T-helper 2 cell treated with Interferon-gamma antibody and Interleukin-4, amounts not matched to agents 5 μg/mL and 100 μg/mL, for 36 hours (primary cell): ENCODE measurements at regions not wholly inside any gene's neighbourhood (a gene's known extent, or its start where the extent isn't known, plus 50 kb on each side); places are given as distances from the start of the nearest gene placed in this dataset.
"Not testable (repeated sequence)": the region's sequence is repeated elsewhere in the genome, so short reads cannot be mapped to it uniquely, and the experiment has no call there.

Source experiments
- DNase-seq: peaks from one replicate; pipeline ENCODE4 v3.0.0; 2021; ENCODE audit warnings: low spot score
- H3K27ac Mint-ChIP-seq: one replicate; pipeline ENCODE4 v1.8.0; 2021; ENCODE audit warnings: mild to moderate bottlenecking, mixed read lengths
- H3K27me3 Mint-ChIP-seq: one replicate; pipeline ENCODE4 v1.8.0; 2021; ENCODE audit warnings: low read depth, mixed read lengths
- H3K36me3 Mint-ChIP-seq: one replicate; pipeline ENCODE4 v1.8.0; 2021; ENCODE audit warnings: low read depth, mixed read lengths
- H3K4me1 Mint-ChIP-seq: one replicate; pipeline ENCODE4 v1.8.0; 2021; ENCODE audit warnings: low read depth, mixed read lengths
- H3K4me3 Mint-ChIP-seq: one replicate; pipeline ENCODE4 v1.8.0; 2022; ENCODE audit warnings: mild to moderate bottlenecking, moderate library complexity, mixed read lengths
- H3K9me3 Mint-ChIP-seq: one replicate; pipeline ENCODE4 v1.8.0; 2021; ENCODE audit warnings: mixed read lengths

- not testable (repeated sequence) for H3K9me3 Mint-ChIP-seq, H3K4me3 Mint-ChIP-seq, H3K27me3 Mint-ChIP-seq, H3K27ac Mint-ChIP-seq, H3K4me1 Mint-ChIP-seq, DNase-seq, H3K36me3 Mint-ChIP-seq
Observed at GRCh38 chr10:27379041-27379440, 125.1 kb upstream of the RAB18 start.

GRCh38 chr10:27373566-27374160 is 130.4 kb upstream of the RAB18 start:
- no peak for DNase-seq
- Mint-ChIP-seq H3K27ac (no peak overlapping the region), H3K36me3 (no peaks in the 10 kb centered on the region), H3K4me3 (no peak overlapping the region), H3K4me1 (no peaks in the 10 kb centered on the region), H3K9me3 (no peaks in the 10 kb centered on the region), H3K27me3 (peaks cover 2% of the 10 kb centered on the region)

- Mint-ChIP-seq H3K27me3 (peaks cover 2% of the 10 kb centered on the region), H3K36me3 (no peaks in the 10 kb centered on the region), H3K9me3 (no peaks in the 10 kb centered on the region), H3K4me1 (no peaks in the 10 kb centered on the region), H3K27ac (no peak overlapping the region), H3K4me3 (no peak overlapping the region)
- DNase-seq = no peak
Observed at GRCh38 chr10:27372095-27372494, 131.5 kb upstream of the ACBD5 start.

DNA sequence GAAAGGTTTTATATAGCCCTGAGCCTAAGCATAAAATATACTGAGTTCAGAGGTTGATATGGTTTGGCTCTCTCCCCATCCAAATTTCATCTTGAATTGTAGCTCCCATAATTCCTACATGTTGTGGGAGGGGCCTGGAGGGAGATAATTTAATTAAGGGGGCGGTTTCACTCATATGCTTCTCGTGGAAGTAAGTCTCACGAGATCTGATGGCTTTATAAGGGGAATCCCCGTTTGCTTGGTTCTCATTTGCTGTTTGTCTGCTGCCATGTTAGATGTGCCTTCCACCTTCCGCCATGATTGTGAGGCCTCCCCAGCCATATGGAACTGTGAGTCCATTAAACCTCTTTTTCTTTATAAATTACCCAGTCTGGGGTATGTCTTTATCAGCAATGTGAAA is 130.8 kb upstream of the ACBD5 start:
- H3K36me3 Mint-ChIP-seq, H3K4me1 Mint-ChIP-seq, DNase-seq, H3K27ac Mint-ChIP-seq, H3K27me3 Mint-ChIP-seq, H3K9me3 Mint-ChIP-seq, H3K4me3 Mint-ChIP-seq: not testable (repeated sequence)

DNA sequence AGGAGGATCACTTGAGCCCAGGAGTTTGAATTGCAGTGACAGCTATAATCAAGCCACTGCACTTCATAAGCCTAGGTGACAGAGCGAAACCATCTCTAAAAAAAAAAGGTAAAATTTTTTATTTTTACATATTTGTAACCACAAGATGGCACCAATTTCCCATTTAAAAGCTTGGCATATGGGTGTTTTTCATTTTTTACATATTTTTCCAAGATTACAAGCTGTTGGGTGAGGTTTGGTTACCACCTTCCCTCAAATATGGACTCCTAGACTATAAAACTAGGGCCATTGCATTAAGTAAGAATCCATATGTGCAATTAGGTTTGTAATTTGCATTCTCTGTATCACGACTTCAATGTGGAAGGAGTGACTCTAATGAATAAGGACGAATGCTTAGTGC is 129.3 kb upstream of the ACBD5 start:
- Mint-ChIP-seq H3K9me3 (no peaks in the 10 kb centered on the region), H3K4me1 (peaks cover 5% of the 10 kb centered on the region), H3K27ac (no peak overlapping the region), H3K4me3 (no peak overlapping the region), H3K27me3 (peaks cover 2% of the 10 kb centered on the region), H3K36me3 (no peaks in the 10 kb centered on the region)
- no peak for DNase-seq

DNA sequence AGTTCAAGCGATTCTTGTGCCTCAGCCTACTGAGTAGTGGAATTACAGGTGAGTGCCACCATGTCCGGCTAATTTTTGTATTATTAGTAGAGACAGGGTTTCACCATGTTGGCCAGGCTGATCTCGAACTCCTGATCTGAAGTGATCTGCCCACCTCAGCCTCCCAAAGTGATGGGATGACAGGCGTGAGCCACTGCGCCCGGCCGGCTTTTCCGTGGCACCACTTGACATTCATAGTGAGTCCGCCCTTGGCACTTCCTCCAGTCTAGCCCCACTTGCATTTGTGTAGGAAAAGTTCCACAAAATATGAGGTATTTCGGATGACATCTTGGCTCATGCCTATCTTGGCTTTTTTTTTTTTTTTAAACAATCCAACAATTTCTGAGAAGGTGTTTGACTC is 128.1 kb upstream of the ACBD5 start:
- no peak overlapping the region for H3K27ac Mint-ChIP-seq

DNA sequence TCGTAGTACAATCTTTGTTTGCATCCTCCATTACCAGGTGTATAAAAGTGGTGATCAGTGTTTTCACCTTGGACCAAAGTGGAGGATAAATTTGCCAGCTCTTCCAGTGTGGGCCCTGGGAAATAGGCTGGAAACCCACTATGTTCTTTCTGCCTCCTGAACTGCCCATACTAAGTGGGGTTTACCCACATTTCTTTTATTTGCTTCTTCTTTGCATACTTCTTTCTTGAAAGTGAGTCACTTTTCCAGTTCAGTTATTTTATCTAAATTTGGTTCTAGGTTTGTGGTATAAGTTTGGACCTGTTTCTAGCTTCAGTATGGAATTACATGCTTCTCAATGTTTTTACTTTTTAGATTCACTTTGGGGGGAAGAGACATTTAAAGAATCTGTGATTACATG is 126.2 kb upstream of the ACBD5 start:
- peaks cover 2% of the 10 kb centered on the region for H3K27me3 Mint-ChIP-seq
- H3K27ac Mint-ChIP-seq = no peak overlapping the region
- DNase-seq = no peak
- H3K4me1 Mint-ChIP-seq = peaks cover 5% of the 10 kb centered on the region
- no peak overlapping the region for H3K4me3 Mint-ChIP-seq
- H3K9me3 Mint-ChIP-seq = no peaks in the 10 kb centered on the region
- H3K36me3 Mint-ChIP-seq = no peaks in the 10 kb centered on the region

More for the DNA sequence above, 128.1 kb upstream of the ACBD5 start:
- Mint-ChIP-seq H3K4me3 (no peak overlapping the region), H3K27me3 (peaks cover 2% of the 10 kb centered on the region), H3K9me3 (no peaks in the 10 kb centered on the region), H3K4me1 (peaks cover 5% of the 10 kb centered on the region), H3K36me3 (no peaks in the 10 kb centered on the region)
- no peak for DNase-seq

- H3K27ac Mint-ChIP-seq = no peak overlapping the region
- peaks cover 5% of the 10 kb centered on the region for H3K4me1 Mint-ChIP-seq
- no peaks in the 10 kb centered on the region for H3K27me3 Mint-ChIP-seq
- no peaks in the 10 kb centered on the region for H3K36me3 Mint-ChIP-seq
- DNase-seq = no peak
- no peaks in the 10 kb centered on the region for H3K9me3 Mint-ChIP-seq
- H3K4me3 Mint-ChIP-seq = no peak overlapping the region
Observed at GRCh38 chr10:27364028-27364427, 123.4 kb upstream of the ACBD5 start.

DNA sequence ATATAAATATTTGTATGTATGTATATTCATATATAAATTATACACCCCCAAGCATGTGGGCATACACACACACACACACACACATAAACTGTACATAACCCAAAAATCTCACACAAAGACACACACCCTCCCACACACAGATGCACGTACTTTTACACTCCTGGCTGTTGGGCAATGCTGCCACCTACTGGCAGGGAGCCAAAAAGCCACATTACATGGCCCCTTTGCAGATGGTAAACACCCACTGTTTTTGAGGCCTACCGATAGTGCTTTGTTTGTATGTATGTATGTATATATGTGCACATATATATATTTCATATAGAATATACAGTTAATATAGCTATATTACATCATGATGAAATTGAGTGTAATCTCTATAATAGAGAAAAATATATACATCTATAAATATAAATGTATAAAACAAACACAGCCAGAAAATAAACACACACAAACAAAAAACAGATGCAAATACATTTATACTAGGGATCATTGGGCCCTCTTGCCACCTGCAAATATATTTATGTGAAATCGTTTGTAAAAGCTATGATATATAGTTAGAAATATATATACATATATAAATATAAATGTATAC is 120.1 kb upstream of the ACBD5 start:
- no peaks in the 10 kb centered on the region for H3K36me3 Mint-ChIP-seq

GRCh38 chr10:27359792-27360355 is 119.3 kb upstream of the ACBD5 start:
- H3K27me3 Mint-ChIP-seq = no peaks in the 10 kb centered on the region
- no peak for DNase-seq
- H3K27ac Mint-ChIP-seq = no peak overlapping the region
- H3K4me3 Mint-ChIP-seq = no peak overlapping the region
- peaks cover 3% of the 10 kb centered on the region for H3K4me1 Mint-ChIP-seq
- no peaks in the 10 kb centered on the region for H3K36me3 Mint-ChIP-seq
- H3K9me3 Mint-ChIP-seq = no peaks in the 10 kb centered on the region

More for the DNA sequence above, 120.1 kb upstream of the ACBD5 start:
- H3K27ac Mint-ChIP-seq = no peak overlapping the region
- H3K27me3 Mint-ChIP-seq = no peaks in the 10 kb centered on the region
- H3K4me3 Mint-ChIP-seq = no peak overlapping the region
- peaks cover 2% of the 10 kb centered on the region for H3K4me1 Mint-ChIP-seq
- no peaks in the 10 kb centered on the region for H3K9me3 Mint-ChIP-seq
- DNase-seq = peak; percentile 77

DNA sequence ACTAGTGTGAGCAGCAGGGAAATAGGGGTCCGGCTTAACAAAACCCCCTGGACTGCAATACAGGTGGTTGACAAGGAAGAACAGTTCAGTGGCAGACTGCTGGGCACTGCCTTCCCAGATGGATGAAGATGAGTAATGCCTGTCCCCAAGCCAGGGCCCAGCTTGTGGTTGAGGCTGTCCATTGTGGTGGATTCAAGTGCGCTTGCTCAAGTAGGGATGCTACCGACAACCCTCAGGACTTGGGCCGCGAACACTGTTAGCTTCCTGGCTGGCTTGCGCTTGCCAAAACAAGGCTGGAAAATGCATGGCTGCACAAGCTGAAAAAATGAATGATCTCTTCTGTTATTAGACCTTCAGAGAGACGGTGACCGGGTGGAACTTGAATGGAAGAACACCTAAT is 116.1 kb upstream of the ACBD5 start:
- H3K36me3 Mint-ChIP-seq = no peaks in the 10 kb centered on the region
- no peak overlapping the region for H3K4me3 Mint-ChIP-seq

DNA sequence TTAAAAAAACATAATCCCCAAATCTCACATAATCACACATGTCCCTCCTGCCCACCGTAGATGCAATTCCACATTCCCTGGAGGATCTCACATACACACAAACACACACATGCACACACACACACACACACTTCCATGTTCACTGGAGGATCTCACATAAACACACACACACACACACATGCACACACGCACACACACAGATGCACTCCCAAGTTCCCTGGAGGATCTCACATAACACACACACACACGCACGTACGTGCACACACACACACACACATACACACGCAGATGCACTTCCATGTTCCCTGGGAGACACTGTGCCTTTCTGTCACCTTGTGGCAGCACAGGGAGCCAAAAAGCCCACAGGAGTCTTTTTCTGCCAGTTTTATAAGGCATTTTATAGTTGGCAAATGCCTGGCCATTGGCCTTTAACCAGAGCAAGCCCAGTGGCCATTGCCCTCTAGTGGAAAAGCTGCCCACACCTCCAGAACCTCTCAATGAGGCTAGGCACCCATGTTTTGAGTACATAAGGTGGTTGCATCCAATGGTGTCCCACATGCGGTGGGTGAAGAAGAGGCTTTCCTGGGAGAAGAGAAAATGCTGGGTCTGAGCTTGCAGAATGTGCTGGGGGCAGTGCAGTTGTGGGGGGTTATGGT is 115.4 kb upstream of the ACBD5 start:
- H3K27ac Mint-ChIP-seq = no peak overlapping the region
- H3K9me3 Mint-ChIP-seq = no peaks in the 10 kb centered on the region
- no peaks in the 10 kb centered on the region for H3K36me3 Mint-ChIP-seq
- peaks cover 4% of the 10 kb centered on the region for H3K4me1 Mint-ChIP-seq
- no peak overlapping the region for H3K4me3 Mint-ChIP-seq
- DNase-seq = no peak
- H3K27me3 Mint-ChIP-seq = peaks cover 4% of the 10 kb centered on the region

More for the DNA sequence above, 116.1 kb upstream of the ACBD5 start:
- Mint-ChIP-seq H3K27ac (no peak overlapping the region), H3K4me1 (peaks cover 4% of the 10 kb centered on the region), H3K9me3 (no peaks in the 10 kb centered on the region), H3K27me3 (peaks cover 4% of the 10 kb centered on the region)
- DNase-seq = no peak

GRCh38 chr10:27354643-27355270 is 114.2 kb upstream of the ACBD5 start:
- not testable (repeated sequence) for DNase-seq, H3K27me3 Mint-ChIP-seq, H3K27ac Mint-ChIP-seq, H3K4me1 Mint-ChIP-seq, H3K36me3 Mint-ChIP-seq, H3K9me3 Mint-ChIP-seq
- peak overlapping the region; percentile 63 for H3K4me3 Mint-ChIP-seq

GRCh38 chr10:27354100-27354499 is 113.5 kb upstream of the ACBD5 start:
- not testable (repeated sequence) for H3K27me3 Mint-ChIP-seq, H3K36me3 Mint-ChIP-seq, H3K4me1 Mint-ChIP-seq, DNase-seq, H3K4me3 Mint-ChIP-seq, H3K9me3 Mint-ChIP-seq, H3K27ac Mint-ChIP-seq
